ENCODE measurements at regions not wholly inside any gene's neighbourhood (a gene's known extent, or its start where the extent isn't known, plus 50 kb on each side); places are given as distances from the start of the nearest gene placed in this dataset.

DNA sequence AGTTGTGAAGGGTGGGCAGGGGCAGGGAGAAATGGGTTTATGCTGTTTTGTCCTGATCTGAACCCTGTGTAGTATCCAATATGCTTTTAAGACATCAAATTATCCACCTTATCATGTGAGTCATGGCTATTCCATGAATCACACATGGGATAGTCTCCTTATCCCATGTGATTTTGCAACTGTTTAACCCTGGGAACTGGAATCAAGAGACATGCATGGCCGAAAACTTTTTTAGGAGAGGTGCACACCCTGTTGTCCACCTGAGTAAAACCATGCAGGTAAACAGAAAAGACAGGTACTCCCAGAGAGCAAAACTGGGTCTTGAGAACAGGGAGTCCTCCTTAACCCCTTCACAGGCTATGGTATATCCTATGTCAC, 490.6 kb upstream of the HS6ST1 start:
- no peak for DNase-seq (ENCODE audit: low read depth)
- TF ChIP-seq, protein P1, sequence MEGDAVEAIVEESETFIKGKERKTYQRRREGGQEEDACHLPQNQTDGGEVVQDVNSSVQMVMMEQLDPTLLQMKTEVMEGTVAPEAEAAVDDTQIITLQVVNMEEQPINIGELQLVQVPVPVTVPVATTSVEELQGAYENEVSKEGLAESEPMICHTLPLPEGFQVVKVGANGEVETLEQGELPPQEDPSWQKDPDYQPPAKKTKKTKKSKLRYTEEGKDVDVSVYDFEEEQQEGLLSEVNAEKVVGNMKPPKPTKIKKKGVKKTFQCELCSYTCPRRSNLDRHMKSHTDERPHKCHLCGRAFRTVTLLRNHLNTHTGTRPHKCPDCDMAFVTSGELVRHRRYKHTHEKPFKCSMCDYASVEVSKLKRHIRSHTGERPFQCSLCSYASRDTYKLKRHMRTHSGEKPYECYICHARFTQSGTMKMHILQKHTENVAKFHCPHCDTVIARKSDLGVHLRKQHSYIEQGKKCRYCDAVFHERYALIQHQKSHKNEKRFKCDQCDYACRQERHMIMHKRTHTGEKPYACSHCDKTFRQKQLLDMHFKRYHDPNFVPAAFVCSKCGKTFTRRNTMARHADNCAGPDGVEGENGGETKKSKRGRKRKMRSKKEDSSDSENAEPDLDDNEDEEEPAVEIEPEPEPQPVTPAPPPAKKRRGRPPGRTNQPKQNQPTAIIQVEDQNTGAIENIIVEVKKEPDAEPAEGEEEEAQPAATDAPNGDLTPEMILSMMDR (conservative IDR thresholded peaks at IDR 0.05; ENCODE audit: low read length), result no peak

DNA sequence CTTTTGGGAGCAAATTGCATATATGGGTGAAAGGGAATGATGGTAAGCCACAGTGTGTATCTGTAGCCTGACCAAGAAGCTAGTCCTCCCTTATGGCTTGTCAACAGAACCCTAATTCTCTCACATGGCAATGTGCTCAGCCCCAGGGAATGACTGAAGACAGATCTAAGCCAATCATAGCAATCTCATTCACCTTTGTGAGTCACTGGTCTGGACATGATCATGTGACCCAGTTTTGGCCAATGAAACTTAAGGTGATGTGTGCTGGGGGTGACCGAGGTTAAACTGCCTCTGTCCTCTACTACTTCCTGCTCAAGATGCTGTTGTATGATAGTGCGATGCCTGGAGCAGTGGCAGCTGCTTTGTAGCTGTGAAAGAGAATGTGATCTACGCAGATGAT, 491.2 kb upstream of the HS6ST1 start:
- TF ChIP-seq, protein P1 (conservative IDR thresholded peaks at IDR 0.05; ENCODE audit: low read length), result no peak
- no peak for DNase-seq (ENCODE audit: low read depth)
- H3K4me3 ChIP-seq (ENCODE audit: low read length), result no peak overlapping the region

More for the DNA sequence above, 490.6 kb upstream of the HS6ST1 start:
- no peak overlapping the region for H3K4me3 ChIP-seq (ENCODE audit: low read length)

DNA sequence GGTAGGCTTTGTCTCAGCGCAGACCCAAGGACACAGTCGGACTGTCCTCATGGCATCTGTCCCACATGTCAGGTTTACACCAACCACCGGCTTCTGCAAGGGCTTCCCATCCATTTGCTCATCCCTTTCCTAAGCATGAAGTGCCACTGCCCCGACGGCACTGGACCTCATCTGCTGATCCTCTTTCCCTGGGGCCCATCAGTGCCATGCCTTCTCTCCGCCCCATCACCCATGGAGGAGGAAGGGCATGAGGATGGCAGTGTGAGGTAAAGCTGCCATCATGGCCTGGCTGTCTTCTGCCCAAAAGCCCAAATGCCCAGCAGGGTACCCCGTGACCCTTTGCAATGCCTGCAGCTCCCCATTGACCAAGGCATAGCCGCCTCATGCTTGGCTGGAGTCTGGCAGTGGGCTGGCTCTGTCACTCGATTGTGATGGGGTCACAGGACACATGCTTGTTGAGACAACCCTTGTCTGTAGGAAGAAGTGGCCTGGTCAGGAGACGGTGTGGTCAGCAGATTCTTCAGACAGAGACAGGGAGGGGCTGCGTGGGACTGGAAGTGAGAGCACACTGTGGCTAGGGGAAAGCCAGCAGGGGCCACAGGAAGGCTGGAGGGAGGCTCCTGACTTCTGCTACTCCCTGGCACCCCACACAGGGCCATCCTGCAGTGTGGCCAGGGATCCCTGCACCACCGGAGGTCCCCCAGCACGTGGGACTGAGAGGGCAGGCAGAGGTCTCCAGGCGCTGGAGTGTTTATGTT, 493.7 kb upstream of the HS6ST1 start:
- TF ChIP-seq, protein P1 (conservative IDR thresholded peaks at IDR 0.05; ENCODE audit: low read length), result no peak
- DNase-seq (ENCODE audit: low read depth), result no peak
- H3K4me3 ChIP-seq (ENCODE audit: low read length), result no peak overlapping the region

DNA sequence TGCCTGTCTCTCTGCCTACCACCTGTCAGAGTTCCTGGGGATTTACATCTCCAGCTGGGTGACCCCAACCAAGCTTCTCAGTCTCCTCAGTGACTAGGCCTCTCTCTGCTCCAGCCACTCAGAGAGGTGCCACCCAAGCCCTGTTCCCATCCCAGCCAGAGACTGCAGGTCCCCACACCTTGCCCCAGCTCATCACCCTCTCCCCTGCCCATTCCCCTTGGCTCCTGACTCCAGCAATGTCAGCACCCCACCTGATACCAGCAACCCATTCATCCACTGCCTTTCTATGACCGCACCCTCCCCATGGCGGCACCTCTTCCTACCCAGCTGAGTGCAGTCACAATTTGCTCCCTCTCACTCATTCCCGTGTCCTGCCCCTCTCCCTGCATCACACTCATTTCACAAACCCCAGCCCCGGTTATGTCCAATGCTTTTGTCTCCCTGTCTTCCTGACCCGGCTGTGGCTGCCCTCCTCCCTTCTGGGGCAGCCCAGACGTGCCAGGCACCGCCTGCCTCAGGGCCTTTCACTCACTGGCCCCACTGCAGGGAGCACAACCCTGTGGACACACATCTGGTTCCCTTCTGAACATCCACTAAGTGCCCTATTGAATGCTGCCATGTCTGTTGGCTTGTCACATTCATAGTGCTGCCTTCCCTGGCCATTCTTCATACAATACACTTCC, 494.8 kb upstream of the HS6ST1 start:
- TF ChIP-seq, protein P1 (conservative IDR thresholded peaks at IDR 0.05; ENCODE audit: low read length), result no peak
- no peak overlapping the region for H3K4me3 ChIP-seq (ENCODE audit: low read length)
- no peak for DNase-seq (ENCODE audit: low read depth)

DNA sequence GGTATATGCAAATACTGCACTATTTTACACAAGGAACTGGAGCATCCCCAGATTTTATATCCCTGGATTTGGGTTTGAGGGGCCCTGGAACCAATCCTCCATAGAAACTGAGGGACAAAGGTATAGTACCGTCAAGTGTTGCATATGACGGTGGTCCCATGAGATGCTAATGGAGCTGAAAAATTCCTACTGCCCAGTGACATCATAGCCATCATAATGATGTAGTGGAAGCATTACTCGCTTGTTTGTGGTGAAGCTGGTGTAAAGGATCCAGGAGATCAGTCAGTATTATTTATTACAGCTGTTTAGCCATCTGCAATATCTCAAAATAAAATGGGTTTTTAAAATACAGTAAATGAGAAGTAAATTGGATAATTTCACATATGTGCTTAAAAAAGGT, 496.6 kb upstream of the HS6ST1 start:
- TF ChIP-seq, protein P1 (conservative IDR thresholded peaks at IDR 0.05; ENCODE audit: low read length), result no peak
- DNase-seq (ENCODE audit: low read depth), result no peak
- H3K4me3 ChIP-seq (ENCODE audit: low read length), result no peak overlapping the region

DNA sequence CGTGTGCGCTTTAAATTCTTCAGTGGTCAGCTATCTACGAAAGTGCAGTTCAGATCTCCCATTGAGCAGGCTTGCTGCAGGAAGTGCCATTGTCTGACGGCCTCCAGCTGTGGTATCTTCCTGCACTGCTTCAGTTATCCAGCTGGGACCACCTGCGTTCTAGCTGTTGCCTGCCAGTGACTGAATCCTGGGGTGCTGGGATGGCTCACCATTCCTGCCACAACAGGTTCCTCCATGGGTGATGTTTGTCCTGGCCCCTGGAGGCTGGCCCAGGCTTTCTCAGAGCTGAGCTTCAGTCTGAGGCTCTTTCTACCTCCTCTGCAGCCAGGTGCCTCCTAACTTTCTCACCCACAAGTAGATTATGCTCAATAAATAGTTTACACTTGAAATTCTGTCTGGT, 498.5 kb upstream of the HS6ST1 start:
- DNase-seq (ENCODE audit: low read depth), result no peak
- TF ChIP-seq, protein P1 (conservative IDR thresholded peaks at IDR 0.05; ENCODE audit: low read length), result no peak
- no peak overlapping the region for H3K4me3 ChIP-seq (ENCODE audit: low read length)

DNA sequence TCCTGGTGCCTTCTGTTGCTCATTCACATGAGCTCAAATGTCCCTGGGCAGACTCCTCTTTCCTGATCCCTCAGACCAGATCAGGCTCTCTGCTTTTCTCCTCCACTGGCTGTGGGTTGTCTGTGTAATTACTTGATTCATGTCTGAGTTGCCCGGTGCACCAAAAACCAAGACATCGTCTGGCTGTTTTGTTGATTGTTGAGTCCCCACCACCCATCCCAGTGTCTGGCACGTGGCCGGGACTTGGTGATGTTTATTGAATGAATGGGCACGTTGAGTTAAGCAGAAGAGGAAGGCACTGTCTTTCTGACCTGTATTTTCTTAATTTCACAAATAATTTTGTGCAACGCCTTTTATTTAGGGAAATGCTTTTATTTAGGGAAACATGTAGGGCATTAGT, 499.1 kb upstream of the HS6ST1 start:
- no peak for DNase-seq (ENCODE audit: low read depth)
- TF ChIP-seq, protein P1 (conservative IDR thresholded peaks at IDR 0.05; ENCODE audit: low read length), result no peak
- H3K4me3 ChIP-seq (ENCODE audit: low read length), result no peak overlapping the region

Data from AG10803 (cell line).